GM06990 (cell line): ENCODE measurements at regions not wholly inside any gene's neighbourhood (a gene's known extent, or its start where the extent isn't known, plus 50 kb on each side); places are given as distances from the start of the nearest gene placed in this dataset.

Experiments used
- DNase-seq: peaks from one replicate; pipeline ENCODE4 v3.0.0-alpha.2; 2011; ENCODE audit not compliant: insufficient read length; ENCODE audit errors: extremely low read depth
- H3K27me3 ChIP-seq: replicated peaks from 2 replicates; pipeline ENCODE4 v1.6.0; 2011; ENCODE audit warnings: low read length; ENCODE audit not compliant: control insufficient read depth, insufficient read depth
- H3K36me3 ChIP-seq: 2 replicates; pipeline ENCODE4 v1.5.1; 2011; ENCODE audit warnings: low read length; ENCODE audit not compliant: control insufficient read depth, insufficient read depth
- H3K4me3 ChIP-seq: replicated peaks from 2 replicates; pipeline ENCODE4 v1.5.1; 2011; ENCODE audit warnings: low read depth, mild to moderate bottlenecking, control low read depth, low read length
- CTCF ChIP-seq: IDR thresholded peaks from 2 replicates; pipeline ENCODE4 v1.5.1; 2011; ENCODE audit warnings: low read length, control low read depth, mild to moderate bottlenecking, inconsistent platforms; ENCODE audit not compliant: insufficient read depth, poor library complexity, severe bottlenecking

- no peak for DNase-seq
- H3K36me3 ChIP-seq, result no peaks in the 10 kb centered on the region
- H3K27me3 ChIP-seq, result no peaks in the 10 kb centered on the region
- no peak overlapping the region for H3K4me3 ChIP-seq
- TF ChIP-seq CTCF, result no peak
Observed at GRCh38 chr10:52424341-52424740, 110.3 kb downstream of the DKK1 start.

- no peak overlapping the region for H3K4me3 ChIP-seq
- TF ChIP-seq CTCF, result no peak
- DNase-seq, result no peak
- no peaks in the 10 kb centered on the region for H3K27me3 ChIP-seq
- H3K36me3 ChIP-seq, result no peaks in the 10 kb centered on the region
Observed at GRCh38 chr10:52434734-52435133, 120.7 kb downstream of the DKK1 start.

GRCh38 chr10:52436664-52437063 lies 122.6 kb downstream of the DKK1 start:
- H3K27me3 ChIP-seq, result no peaks in the 10 kb centered on the region
- DNase-seq, result no peak

GRCh38 chr10:52437205-52437646 lies 123.1 kb downstream of the DKK1 start:
- TF ChIP-seq CTCF, result no peak
- peak; percentile 4 for DNase-seq
- no peak overlapping the region for H3K4me3 ChIP-seq
- no peaks in the 10 kb centered on the region for H3K27me3 ChIP-seq
- H3K36me3 ChIP-seq, result no peaks in the 10 kb centered on the region

More at GRCh38 chr10:52436664-52437063, 122.6 kb downstream of the DKK1 start:
- Histone ChIP-seq H3K36me3 (no peaks in the 10 kb centered on the region), H3K4me3 (no peak overlapping the region)
- no peak for TF ChIP-seq CTCF

GRCh38 chr10:52438119-52438518 lies 124.0 kb downstream of the DKK1 start:
- DNase-seq, result no peak
- no peak for TF ChIP-seq CTCF
- Histone ChIP-seq H3K4me3 (no peak overlapping the region), H3K36me3 (no peaks in the 10 kb centered on the region), H3K27me3 (no peaks in the 10 kb centered on the region)

GRCh38 chr10:52440612-52441285 lies 126.7 kb downstream of the DKK1 start:
- TF ChIP-seq CTCF, result no peak
- Histone ChIP-seq H3K36me3 (no peaks in the 10 kb centered on the region), H3K4me3 (no peak overlapping the region), H3K27me3 (no peaks in the 10 kb centered on the region)
- DNase-seq, result no peak
